ENCODE measurements at regions not wholly inside any gene's neighbourhood (a gene's known extent, or its start where the extent isn't known, plus 50 kb on each side); places are given as distances from the start of the nearest gene placed in this dataset.

DNA sequence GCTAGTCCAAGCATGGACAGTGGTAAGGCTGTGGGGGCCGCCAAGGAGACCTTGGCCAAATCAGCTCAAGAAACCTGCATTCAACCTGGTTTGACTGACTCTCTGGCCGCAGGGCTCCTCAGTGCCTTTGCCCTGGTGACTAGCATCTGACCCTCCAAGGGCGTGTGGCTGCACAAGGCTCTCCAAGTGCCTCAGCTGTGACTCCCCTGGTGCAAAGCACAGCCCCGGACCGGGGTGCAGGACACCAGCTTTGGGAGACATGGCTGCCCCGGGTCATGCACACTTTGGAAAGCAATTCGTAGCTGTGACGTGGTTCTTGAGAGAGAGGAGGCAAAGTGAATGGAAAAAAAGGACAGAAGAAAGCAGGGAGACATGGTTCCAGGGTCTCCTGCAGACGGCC is 245.2 kb upstream of the IRX2 start:
- Histone ChIP-seq H3K4me3 (ENCODE audit: control extremely low read depth in 1 of 5, extremely low read depth in 1 of 5, insufficient read depth in 1 of 5, low read depth in 2 of 5, low read length in 4 of 5) (no peak overlapping the region), H3K9ac (ENCODE audit: low read length) (no peak overlapping the region), H3K9me3 (ENCODE audit: control extremely low read depth in 1 of 3, control insufficient read depth in 2 of 3, insufficient read depth in 1 of 3, low read length in 2 of 3) (peaks cover 0 to 27% (median 1%) of the 10 kb centered on the region in 3 donors), H3K27me3 (replicated peaks in 1 of 4; ENCODE audit: control extremely low read depth in 1 of 4, control insufficient read depth in 3 of 4, insufficient read depth in 4 of 4, low read length in 3 of 4) (no peaks in the 10 kb centered on the region), H2AFZ (ENCODE audit: insufficient read depth, low read depth, low read length, poor library complexity, severe bottlenecking) (no peak overlapping the region), H3K79me2 (ENCODE audit: control insufficient read depth, insufficient read depth, low read length) (no peaks in the 10 kb centered on the region), H3K27ac (ENCODE audit: low read length in 2 of 2) (no peak overlapping the region), H3K4me1 (ENCODE audit: control insufficient read depth in 2 of 2, insufficient read depth in 2 of 2, low read length in 2 of 2) (no peaks in the 10 kb centered on the region), H4K20me1 (ENCODE audit: control insufficient read depth, insufficient read depth, low read length, poor library complexity, severe bottlenecking) (no peaks in the 10 kb centered on the region), H3K4me2 (replicated peaks; ENCODE audit: low read depth, low read length, poor library complexity, severe bottlenecking) (no peak overlapping the region), H3K36me3 (replicated peaks in 1 of 2; ENCODE audit: control extremely low read depth in 1 of 2, control insufficient read depth in 1 of 2, extremely low read depth in 1 of 2, insufficient read depth in 2 of 2, low read length in 1 of 2) (no peaks in the 10 kb centered on the region)
- ChIA-PET CTCF (no interaction called here), POLR2A (no interaction called here)
- DNase-seq = no peak
- Mint-ChIP-seq H3K9me3 (ENCODE audit: insufficient read depth) (no peaks in the 10 kb centered on the region), H3K27ac (no peak overlapping the region), H3K4me1 (no peaks in the 10 kb centered on the region), H3K4me3 (no peak overlapping the region), H3K27me3 (no peaks in the 10 kb centered on the region)
- WGBS (ENCODE audit: insufficient coverage) = 88% methylated on average over 9 of the region's 9 CpGs
- ATAC-seq (ENCODE audit: low read depth) = no peak
- intact Hi-C loops (cut with micrococcal nuclease) = no loop called here
- TF ChIP-seq, protein P1, sequence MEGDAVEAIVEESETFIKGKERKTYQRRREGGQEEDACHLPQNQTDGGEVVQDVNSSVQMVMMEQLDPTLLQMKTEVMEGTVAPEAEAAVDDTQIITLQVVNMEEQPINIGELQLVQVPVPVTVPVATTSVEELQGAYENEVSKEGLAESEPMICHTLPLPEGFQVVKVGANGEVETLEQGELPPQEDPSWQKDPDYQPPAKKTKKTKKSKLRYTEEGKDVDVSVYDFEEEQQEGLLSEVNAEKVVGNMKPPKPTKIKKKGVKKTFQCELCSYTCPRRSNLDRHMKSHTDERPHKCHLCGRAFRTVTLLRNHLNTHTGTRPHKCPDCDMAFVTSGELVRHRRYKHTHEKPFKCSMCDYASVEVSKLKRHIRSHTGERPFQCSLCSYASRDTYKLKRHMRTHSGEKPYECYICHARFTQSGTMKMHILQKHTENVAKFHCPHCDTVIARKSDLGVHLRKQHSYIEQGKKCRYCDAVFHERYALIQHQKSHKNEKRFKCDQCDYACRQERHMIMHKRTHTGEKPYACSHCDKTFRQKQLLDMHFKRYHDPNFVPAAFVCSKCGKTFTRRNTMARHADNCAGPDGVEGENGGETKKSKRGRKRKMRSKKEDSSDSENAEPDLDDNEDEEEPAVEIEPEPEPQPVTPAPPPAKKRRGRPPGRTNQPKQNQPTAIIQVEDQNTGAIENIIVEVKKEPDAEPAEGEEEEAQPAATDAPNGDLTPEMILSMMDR (IDR thresholded peaks at IDR 0.05) = no peak
- TF ChIP-seq EZH2 (IDR thresholded peaks at IDR 0.05; ENCODE audit: borderline replicate concordance, insufficient read depth, low read depth, low read length, poor library complexity, severe bottlenecking) = no peak

DNA sequence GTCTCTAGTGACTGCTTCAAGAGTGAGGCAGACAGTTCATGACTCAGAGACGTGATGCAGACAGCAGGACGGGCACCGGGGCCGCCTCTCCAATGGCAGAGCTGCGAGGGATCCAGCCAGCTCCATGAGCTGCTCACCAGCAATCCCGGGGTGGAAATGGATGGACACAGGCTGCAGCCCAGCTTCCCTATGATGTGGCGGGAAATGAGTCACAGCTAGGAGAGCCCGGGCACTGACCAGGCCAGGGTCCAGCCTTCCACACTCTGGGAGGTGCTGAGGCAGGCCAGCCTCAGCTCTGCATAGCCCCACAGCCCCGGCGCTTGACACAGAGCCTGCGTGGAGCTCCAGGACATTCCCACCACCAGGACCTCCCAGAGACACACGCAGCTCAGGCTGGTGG is 244.8 kb upstream of the IRX2 start:
- ChIA-PET CTCF (no interaction called here), POLR2A (no interaction called here)
- Histone ChIP-seq H3K4me3 (ENCODE audit: control extremely low read depth in 1 of 5, extremely low read depth in 1 of 5, insufficient read depth in 1 of 5, low read depth in 2 of 5, low read length in 4 of 5) (no peak overlapping the region), H4K20me1 (ENCODE audit: control insufficient read depth, insufficient read depth, low read length, poor library complexity, severe bottlenecking) (no peaks in the 10 kb centered on the region), H3K27me3 (replicated peaks in 1 of 4; ENCODE audit: control extremely low read depth in 1 of 4, control insufficient read depth in 3 of 4, insufficient read depth in 4 of 4, low read length in 3 of 4) (no peaks in the 10 kb centered on the region), H3K4me1 (ENCODE audit: control insufficient read depth in 2 of 2, insufficient read depth in 2 of 2, low read length in 2 of 2) (no peaks in the 10 kb centered on the region), H3K9me3 (ENCODE audit: control extremely low read depth in 1 of 3, control insufficient read depth in 2 of 3, insufficient read depth in 1 of 3, low read length in 2 of 3) (peaks cover 0 to 27% (median 0%) of the 10 kb centered on the region in 3 donors), H3K4me2 (replicated peaks; ENCODE audit: low read depth, low read length, poor library complexity, severe bottlenecking) (no peak overlapping the region), H3K36me3 (replicated peaks in 1 of 2; ENCODE audit: control extremely low read depth in 1 of 2, control insufficient read depth in 1 of 2, extremely low read depth in 1 of 2, insufficient read depth in 2 of 2, low read length in 1 of 2) (no peaks in the 10 kb centered on the region), H2AFZ (ENCODE audit: insufficient read depth, low read depth, low read length, poor library complexity, severe bottlenecking) (no peak overlapping the region), H3K27ac (ENCODE audit: low read length in 2 of 2) (no peak overlapping the region), H3K79me2 (ENCODE audit: control insufficient read depth, insufficient read depth, low read length) (no peaks in the 10 kb centered on the region), H3K9ac (ENCODE audit: low read length) (no peak overlapping the region)
- no peak for ATAC-seq (ENCODE audit: low read depth)
- Mint-ChIP-seq H3K27ac (no peak overlapping the region), H3K4me1 (no peaks in the 10 kb centered on the region), H3K27me3 (no peaks in the 10 kb centered on the region), H3K4me3 (no peak overlapping the region), H3K9me3 (ENCODE audit: insufficient read depth) (no peaks in the 10 kb centered on the region)
- no peak for DNase-seq
- WGBS (ENCODE audit: insufficient coverage) = 86% methylated on average over 12 of the region's 12 CpGs
- TF ChIP-seq EZH2 (IDR thresholded peaks at IDR 0.05; ENCODE audit: borderline replicate concordance, insufficient read depth, low read depth, low read length, poor library complexity, severe bottlenecking) = no peak
- TF ChIP-seq, protein P1 (IDR thresholded peaks at IDR 0.05) = no peak
- intact Hi-C loops (cut with micrococcal nuclease) = no loop called here
